Astrocyte of the cerebellum (primary cell): ENCODE measurements at regions not wholly inside any gene's neighbourhood (a gene's known extent, or its start where the extent isn't known, plus 50 kb on each side); places are given as distances from the start of the nearest gene placed in this dataset.
"Not testable (repeated sequence)": the region's sequence is repeated elsewhere in the genome, so short reads cannot be mapped to it uniquely, and the experiment has no call there.

Experiments used
- DNase-seq: peaks from one replicate; pipeline ENCODE4 v3.0.0-alpha.2; 2011; ENCODE audit warnings: low read depth
- H3K4me3 ChIP-seq: 2 replicates; pipeline ENCODE4 v1.5.1; 2011; ENCODE audit warnings: mild to moderate bottlenecking, low read depth, low read length, moderate library complexity
- CTCF ChIP-seq: IDR thresholded peaks from 2 replicates; pipeline ENCODE4 v1.5.1; 2012; ENCODE audit warnings: low read length, low read depth, moderate library complexity, mild to moderate bottlenecking; ENCODE audit errors: missing control alignments
- in situ Hi-C: cut with HindIII; loops from 2 replicates; pipeline ENCODE4 v1.10.0; 2017; ENCODE audit warnings: low sequenced_read_pairs

GRCh38 chr16:86887416-86887815 lies 309.1 kb downstream of the FOXL1 start:
- no peak for DNase-seq
- in situ Hi-C loops: no loop called here
- no peak overlapping the region for H3K4me3 ChIP-seq
- no peak for TF ChIP-seq CTCF

- TF ChIP-seq CTCF: no peak
- no peak for DNase-seq
- in situ Hi-C loops: no loop called here
- H3K4me3 ChIP-seq: no peak overlapping the region
Observed at GRCh38 chr16:86888231-86889053, 310.1 kb downstream of the FOXL1 start.

- H3K4me3 ChIP-seq, in situ Hi-C loops, DNase-seq: not testable (repeated sequence)
Observed at GRCh38 chr16:86889054-86889366, 310.7 kb downstream of the FOXL1 start.

- DNase-seq: no peak
- TF ChIP-seq CTCF: no peak
- H3K4me3 ChIP-seq: no peak overlapping the region
- in situ Hi-C loops: no loop called here
Observed at GRCh38 chr16:86889974-86890373, 311.6 kb downstream of the FOXL1 start.

GRCh38 chr16:86891121-86891520 lies 312.8 kb downstream of the FOXL1 start:
- no peak for DNase-seq
- no peak overlapping the region for H3K4me3 ChIP-seq
- in situ Hi-C loops: no loop called here
- no peak for TF ChIP-seq CTCF

- in situ Hi-C loops: no loop called here
- no peak overlapping the region for H3K4me3 ChIP-seq
- no peak for TF ChIP-seq CTCF
- no peak for DNase-seq
Observed at GRCh38 chr16:86891631-86892030, 313.3 kb downstream of the FOXL1 start.

- in situ Hi-C loops: no loop called here
- no peak for DNase-seq
- no peak overlapping the region for H3K4me3 ChIP-seq
- TF ChIP-seq CTCF: no peak
Observed at GRCh38 chr16:86892509-86892908, 314.2 kb downstream of the FOXL1 start.
